ENCODE measurements at regions not wholly inside any gene's neighbourhood (a gene's known extent, or its start where the extent isn't known, plus 50 kb on each side); places are given as distances from the start of the nearest gene placed in this dataset.
A peak's percentile ranks its signal among the peaks of the same experiment; 100 is the strongest.

DNA sequence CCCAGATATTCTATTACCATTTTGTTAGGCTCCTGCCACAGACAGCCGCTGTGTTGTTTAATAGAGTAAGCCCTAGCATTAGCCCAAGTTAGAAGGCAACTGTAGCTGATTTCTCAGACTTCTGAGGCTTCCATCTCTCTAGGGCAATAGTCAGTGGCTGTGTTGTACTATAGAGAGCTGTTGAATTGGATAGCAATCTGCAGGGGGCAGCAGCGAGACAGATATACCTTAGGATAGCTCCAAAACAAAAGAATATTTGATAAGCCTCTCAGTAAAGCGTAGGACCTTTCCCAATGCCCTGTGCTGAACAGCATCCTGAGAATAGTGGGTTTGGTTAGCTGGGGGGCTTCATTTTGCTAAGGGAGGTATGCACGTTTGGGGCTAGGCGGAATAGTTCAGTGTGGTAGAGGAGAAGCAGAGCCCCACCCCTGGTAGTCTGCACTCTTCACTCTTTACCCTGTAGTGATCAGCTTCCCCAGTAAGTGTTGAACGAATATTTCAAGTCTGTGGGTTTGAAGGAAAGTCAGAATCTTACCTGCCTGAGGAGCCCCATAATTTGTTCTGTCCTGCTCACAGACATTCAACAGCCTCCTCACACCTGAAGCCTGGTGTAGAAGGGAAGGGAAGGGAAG is 515.1 kb downstream of the INSC start:
- TF ChIP-seq, protein P1, sequence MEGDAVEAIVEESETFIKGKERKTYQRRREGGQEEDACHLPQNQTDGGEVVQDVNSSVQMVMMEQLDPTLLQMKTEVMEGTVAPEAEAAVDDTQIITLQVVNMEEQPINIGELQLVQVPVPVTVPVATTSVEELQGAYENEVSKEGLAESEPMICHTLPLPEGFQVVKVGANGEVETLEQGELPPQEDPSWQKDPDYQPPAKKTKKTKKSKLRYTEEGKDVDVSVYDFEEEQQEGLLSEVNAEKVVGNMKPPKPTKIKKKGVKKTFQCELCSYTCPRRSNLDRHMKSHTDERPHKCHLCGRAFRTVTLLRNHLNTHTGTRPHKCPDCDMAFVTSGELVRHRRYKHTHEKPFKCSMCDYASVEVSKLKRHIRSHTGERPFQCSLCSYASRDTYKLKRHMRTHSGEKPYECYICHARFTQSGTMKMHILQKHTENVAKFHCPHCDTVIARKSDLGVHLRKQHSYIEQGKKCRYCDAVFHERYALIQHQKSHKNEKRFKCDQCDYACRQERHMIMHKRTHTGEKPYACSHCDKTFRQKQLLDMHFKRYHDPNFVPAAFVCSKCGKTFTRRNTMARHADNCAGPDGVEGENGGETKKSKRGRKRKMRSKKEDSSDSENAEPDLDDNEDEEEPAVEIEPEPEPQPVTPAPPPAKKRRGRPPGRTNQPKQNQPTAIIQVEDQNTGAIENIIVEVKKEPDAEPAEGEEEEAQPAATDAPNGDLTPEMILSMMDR (IDR thresholded peaks at IDR 0.05; ENCODE audit: low read depth, low read length) = peak; percentile 53
- no peak for TF ChIP-seq EZH2phosphoT487 (IDR thresholded peaks at IDR 0.05; ENCODE audit: low read depth)
